GM12878 (cell line): ENCODE measurements at regions not wholly inside any gene's neighbourhood (a gene's known extent, or its start where the extent isn't known, plus 50 kb on each side); places are given as distances from the start of the nearest gene placed in this dataset.

Source experiments
- CEBPB ChIP-seq, 2 experiments: fragments of 150-350 bp in 1 of 2; IDR thresholded peaks; 2 replicates each; pipeline ENCODE4 v1.6.1; 2012 to 2014; ENCODE audit warnings: low read depth in 2 of 2, low read length in 2 of 2, borderline replicate concordance in 1 of 2, inconsistent platforms in 1 of 2
- CREB1 ChIP-seq: IDR thresholded peaks from 2 replicates; pipeline ENCODE4 v1.6.1; 2012; ENCODE audit warnings: low read depth, mild to moderate bottlenecking, inconsistent platforms
- CREM ChIP-seq: IDR thresholded peaks from 2 replicates; pipeline ENCODE4 v1.6.1; 2014; ENCODE audit warnings: antibody characterized with exemption, low read depth
- CUX1 ChIP-seq: IDR thresholded peaks from 2 replicates; pipeline ENCODE4 v1.6.1; 2012; ENCODE audit warnings: improper control_type of control experiment, low read depth, low read length; ENCODE audit not compliant: insufficient replicate concordance
- POLR2A ChIP-seq: IDR thresholded peaks from 2 replicates; pipeline ENCODE4 v1.6.1; 2011; ENCODE audit warnings: low read depth, mild to moderate bottlenecking, low read length
- POLR2AphosphoS2 ChIP-seq: IDR thresholded peaks from 2 replicates; pipeline ENCODE4 v1.6.1; 2011; ENCODE audit warnings: low read depth, mild to moderate bottlenecking, low read length, improper control_type of control experiment, moderate library complexity
- SIX5 ChIP-seq: IDR thresholded peaks from 2 replicates; pipeline ENCODE4 v1.6.1; 2011; ENCODE audit warnings: mild to moderate bottlenecking, low read depth, low read length, moderate library complexity; ENCODE audit not compliant: severe bottlenecking
- TARDBP ChIP-seq: IDR thresholded peaks from 2 replicates; pipeline ENCODE4 v1.6.1; 2016; ENCODE audit warnings: borderline replicate concordance
- TF ChIP-seq, protein P1 (sequence below): fragments of 450-650 bp; formaldehyde crosslinking; IDR thresholded peaks from 2 replicates; pipeline ENCODE4 v1.4.0; 2020; ENCODE audit warnings: mild to moderate bottlenecking, moderate library complexity
- TF ChIP-seq, protein P2 (sequence below), 3 experiments: IDR thresholded peaks in 2 of 3; conservative IDR thresholded peaks in 1 of 3; 2 replicates each; pipeline ENCODE4 v1.5.1; 2011; ENCODE audit warnings: low read depth in 3 of 3, low read length in 3 of 3, mild to moderate bottlenecking in 3 of 3, control low read depth in 2 of 3, moderate library complexity in 2 of 3, inconsistent platforms in 1 of 3, mixed read lengths in 1 of 3; ENCODE audit not compliant: control insufficient read depth in 2 of 3, insufficient read depth in 1 of 3; ENCODE audit errors: extremely low read depth in 1 of 3
- TF ChIP-seq, protein P3 (sequence below): IDR thresholded peaks from 2 replicates; pipeline ENCODE4 v1.6.1; 2012; ENCODE audit warnings: low read depth, low read length, improper control_type of control experiment

DNA sequence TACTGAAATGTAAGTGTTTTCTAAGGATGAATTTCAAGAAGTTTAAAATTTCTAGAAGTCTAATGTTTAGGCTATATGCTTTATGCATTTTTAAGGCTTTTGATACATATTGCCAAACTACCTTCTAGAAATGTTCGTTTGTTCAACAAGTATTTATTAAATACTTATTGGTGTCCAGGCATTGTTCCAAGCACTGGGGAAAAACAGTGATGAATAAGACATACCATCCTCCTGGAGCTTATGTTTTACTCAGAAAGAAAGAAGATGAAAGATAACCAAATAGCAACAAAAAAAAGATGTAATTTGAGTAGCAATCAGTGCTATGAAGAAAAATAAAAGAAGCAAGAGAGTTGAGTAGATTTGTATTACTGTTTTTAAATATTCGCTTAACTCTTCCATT, 692.9 kb downstream of the SLC4A3 start:
- TF ChIP-seq, protein P1, sequence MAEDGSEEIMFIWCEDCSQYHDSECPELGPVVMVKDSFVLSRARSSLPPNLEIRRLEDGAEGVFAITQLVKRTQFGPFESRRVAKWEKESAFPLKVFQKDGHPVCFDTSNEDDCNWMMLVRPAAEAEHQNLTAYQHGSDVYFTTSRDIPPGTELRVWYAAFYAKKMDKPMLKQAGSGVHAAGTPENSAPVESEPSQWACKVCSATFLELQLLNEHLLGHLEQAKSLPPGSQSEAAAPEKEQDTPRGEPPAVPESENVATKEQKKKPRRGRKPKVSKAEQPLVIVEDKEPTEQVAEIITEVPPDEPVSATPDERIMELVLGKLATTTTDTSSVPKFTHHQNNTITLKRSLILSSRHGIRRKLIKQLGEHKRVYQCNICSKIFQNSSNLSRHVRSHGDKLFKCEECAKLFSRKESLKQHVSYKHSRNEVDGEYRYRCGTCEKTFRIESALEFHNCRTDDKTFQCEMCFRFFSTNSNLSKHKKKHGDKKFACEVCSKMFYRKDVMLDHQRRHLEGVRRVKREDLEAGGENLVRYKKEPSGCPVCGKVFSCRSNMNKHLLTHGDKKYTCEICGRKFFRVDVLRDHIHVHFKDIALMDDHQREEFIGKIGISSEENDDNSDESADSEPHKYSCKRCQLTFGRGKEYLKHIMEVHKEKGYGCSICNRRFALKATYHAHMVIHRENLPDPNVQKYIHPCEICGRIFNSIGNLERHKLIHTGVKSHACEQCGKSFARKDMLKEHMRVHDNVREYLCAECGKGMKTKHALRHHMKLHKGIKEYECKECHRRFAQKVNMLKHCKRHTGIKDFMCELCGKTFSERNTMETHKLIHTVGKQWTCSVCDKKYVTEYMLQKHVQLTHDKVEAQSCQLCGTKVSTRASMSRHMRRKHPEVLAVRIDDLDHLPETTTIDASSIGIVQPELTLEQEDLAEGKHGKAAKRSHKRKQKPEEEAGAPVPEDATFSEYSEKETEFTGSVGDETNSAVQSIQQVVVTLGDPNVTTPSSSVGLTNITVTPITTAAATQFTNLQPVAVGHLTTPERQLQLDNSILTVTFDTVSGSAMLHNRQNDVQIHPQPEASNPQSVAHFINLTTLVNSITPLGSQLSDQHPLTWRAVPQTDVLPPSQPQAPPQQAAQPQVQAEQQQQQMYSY (CRISPR knock-in tag), result no peak
- TF ChIP-seq, protein P2, sequence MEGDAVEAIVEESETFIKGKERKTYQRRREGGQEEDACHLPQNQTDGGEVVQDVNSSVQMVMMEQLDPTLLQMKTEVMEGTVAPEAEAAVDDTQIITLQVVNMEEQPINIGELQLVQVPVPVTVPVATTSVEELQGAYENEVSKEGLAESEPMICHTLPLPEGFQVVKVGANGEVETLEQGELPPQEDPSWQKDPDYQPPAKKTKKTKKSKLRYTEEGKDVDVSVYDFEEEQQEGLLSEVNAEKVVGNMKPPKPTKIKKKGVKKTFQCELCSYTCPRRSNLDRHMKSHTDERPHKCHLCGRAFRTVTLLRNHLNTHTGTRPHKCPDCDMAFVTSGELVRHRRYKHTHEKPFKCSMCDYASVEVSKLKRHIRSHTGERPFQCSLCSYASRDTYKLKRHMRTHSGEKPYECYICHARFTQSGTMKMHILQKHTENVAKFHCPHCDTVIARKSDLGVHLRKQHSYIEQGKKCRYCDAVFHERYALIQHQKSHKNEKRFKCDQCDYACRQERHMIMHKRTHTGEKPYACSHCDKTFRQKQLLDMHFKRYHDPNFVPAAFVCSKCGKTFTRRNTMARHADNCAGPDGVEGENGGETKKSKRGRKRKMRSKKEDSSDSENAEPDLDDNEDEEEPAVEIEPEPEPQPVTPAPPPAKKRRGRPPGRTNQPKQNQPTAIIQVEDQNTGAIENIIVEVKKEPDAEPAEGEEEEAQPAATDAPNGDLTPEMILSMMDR (IDR thresholded peaks at IDR 0.05 in 2 of 3, conservative IDR thresholded peaks at IDR 0.05 in 1 of 3; ENCODE audit: control insufficient read depth in 2 of 3, extremely low read depth in 1 of 3, insufficient read depth in 1 of 3, low read depth in 3 of 3, low read length in 3 of 3), result no peak
- TF ChIP-seq SIX5 (no peak), CREB1 (no peak), POLR2AphosphoS2 (no peak), POLR2A (no peak), CEBPB (IDR thresholded peaks at IDR 0.05; ENCODE audit: borderline replicate concordance in 1 of 2, low read depth in 2 of 2, low read length in 2 of 2) (no peak), CREM (no peak), TARDBP (no peak), CUX1 (no peak)
- TF ChIP-seq, protein P3, sequence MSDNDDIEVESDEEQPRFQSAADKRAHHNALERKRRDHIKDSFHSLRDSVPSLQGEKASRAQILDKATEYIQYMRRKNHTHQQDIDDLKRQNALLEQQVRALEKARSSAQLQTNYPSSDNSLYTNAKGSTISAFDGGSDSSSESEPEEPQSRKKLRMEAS, result no peak
